Spleen (tissue), 7 donors: ENCODE measurements at regions not wholly inside any gene's neighbourhood (a gene's known extent, or its start where the extent isn't known, plus 50 kb on each side); places are given as distances from the start of the nearest gene placed in this dataset.

ENCODE experiments used
- POLR2AphosphoS5 ChIP-seq, 3 donors: sonication (generic); formaldehyde crosslinking; IDR thresholded peaks; one replicate each; pipeline ENCODE4 v1.5.1; 2017; ENCODE audit warnings: antibody characterized with exemption in 3 of 3
- TF ChIP-seq, protein P1 (sequence below), 11 experiments: fragments of 200-600 bp in 7 of 11; fragments of 450-650 bp in 4 of 11; sonication (generic) in 4 of 11; IDR thresholded peaks in 8 of 11; conservative IDR thresholded peaks in 3 of 11; 1 replicate in 7 of 11; 2 replicates in 4 of 11; pipeline versions ENCODE4 v1.4.0 to v1.8.0; 2016 to 2021; ENCODE audit warnings: antibody characterized with exemption in 11 of 11, inconsistent platforms in 4 of 11, mild to moderate bottlenecking in 1 of 11
- donor health status: DM: no; HTN: no; CAD: no; lungs with moderate emphysema.
- donor health status: DM: no; HTN: no; CAD: no.
- donor health status: DM: no; HTN: no; CAD: no.

DNA sequence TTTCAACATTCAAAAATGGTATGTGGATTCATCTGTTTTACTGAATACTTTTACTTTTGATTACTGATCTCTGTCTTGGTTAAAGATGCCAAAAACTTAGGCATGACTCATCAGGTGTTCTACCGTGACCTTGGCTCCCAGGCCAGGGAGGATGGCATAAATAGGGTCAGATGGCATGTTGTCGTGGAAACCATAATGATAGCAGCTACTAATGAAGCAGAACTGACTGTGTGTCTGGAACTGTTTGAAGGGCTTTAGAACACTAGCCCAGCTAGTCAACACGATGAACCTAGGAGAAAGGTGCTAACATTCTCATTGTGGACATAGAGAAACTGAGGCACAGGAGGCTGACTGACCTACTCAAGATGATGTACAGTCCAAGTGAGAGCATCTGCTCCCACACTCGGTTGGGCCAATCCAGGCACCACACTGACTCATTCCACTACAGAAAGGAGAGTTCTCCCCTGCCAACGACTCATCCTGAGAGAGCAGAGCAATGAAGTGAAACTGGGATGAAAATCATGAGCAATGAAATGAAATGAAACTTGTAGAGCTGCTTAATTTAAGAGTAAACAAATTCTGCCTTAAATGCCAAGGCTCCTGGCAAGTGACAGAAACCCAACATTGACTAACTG, 116.0 kb downstream of the TENT4A start:
- TF ChIP-seq, protein P1, sequence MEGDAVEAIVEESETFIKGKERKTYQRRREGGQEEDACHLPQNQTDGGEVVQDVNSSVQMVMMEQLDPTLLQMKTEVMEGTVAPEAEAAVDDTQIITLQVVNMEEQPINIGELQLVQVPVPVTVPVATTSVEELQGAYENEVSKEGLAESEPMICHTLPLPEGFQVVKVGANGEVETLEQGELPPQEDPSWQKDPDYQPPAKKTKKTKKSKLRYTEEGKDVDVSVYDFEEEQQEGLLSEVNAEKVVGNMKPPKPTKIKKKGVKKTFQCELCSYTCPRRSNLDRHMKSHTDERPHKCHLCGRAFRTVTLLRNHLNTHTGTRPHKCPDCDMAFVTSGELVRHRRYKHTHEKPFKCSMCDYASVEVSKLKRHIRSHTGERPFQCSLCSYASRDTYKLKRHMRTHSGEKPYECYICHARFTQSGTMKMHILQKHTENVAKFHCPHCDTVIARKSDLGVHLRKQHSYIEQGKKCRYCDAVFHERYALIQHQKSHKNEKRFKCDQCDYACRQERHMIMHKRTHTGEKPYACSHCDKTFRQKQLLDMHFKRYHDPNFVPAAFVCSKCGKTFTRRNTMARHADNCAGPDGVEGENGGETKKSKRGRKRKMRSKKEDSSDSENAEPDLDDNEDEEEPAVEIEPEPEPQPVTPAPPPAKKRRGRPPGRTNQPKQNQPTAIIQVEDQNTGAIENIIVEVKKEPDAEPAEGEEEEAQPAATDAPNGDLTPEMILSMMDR (IDR thresholded peaks at IDR 0.05 in 8 of 11, conservative IDR thresholded peaks at IDR 0.05 in 3 of 11), result no peak
- no peak for TF ChIP-seq POLR2AphosphoS5 (IDR thresholded peaks at IDR 0.05)
